ENCODE measurements at regions not wholly inside any gene's neighbourhood (a gene's known extent, or its start where the extent isn't known, plus 50 kb on each side); places are given as distances from the start of the nearest gene placed in this dataset.

DNA sequence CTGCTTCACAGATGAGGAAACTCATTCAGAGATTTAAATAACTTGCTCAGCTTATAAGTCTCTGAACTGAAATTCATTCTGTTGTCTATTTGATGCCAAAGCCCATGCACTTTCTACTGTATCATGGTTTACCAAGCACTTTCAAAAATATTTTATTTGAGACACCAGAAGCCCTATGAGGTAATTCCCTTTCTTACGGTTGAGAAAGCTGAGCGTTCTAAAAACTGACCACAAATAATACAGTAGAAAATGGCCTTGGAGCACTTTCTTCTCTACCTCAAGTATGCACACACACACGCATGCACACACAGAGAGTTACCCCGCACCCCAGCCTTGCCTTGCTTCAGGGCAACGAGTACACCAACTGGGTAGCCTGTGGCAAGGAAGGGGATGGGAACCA, 228.5 kb downstream of the RFC3 start:
- no peak for DNase-seq

DNA sequence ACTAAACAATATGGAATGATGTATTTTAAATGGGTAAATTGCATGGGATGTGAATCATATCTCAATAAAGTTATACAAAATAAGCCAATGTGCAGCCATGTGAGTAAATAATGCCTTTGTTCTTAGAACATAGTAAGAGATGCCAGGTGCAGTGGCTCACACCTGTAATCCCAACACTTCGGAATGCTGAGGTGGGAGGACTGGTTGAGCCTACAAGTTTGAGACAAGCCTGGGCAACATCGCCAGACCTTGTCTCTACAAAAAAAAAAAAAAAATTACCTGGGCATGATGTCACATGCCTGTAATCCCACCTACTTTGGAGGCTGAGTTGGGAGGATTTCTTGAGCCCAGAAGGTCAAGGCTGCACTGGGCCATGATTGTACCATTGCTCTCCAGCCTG, 230.7 kb downstream of the RFC3 start:
- no peak for DNase-seq

DNA sequence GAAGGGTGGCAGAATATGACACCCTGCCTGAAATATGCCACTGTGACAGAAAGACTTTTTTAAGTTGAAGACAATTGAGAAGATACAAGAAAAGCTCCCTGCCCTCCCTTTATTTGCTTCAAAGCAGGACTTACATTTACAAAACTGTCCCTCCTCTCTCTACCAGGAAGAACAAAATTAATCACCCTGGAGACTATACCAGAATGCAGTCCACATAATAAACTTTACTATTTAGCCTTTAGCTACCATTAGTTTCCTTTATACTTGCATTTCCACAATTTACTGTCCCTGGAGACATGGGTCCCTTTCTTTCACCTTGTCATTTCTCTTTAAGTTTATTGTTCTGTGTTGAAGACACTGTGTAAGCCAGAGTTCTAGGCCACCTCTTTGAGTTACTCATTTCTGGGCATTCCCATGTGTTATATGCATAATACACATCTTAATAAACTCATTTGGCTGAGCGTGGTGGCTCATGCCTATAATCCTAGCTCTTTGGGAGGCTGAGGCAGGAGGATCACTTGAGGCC, 238.8 kb downstream of the RFC3 start:
- no peak for DNase-seq

DNA sequence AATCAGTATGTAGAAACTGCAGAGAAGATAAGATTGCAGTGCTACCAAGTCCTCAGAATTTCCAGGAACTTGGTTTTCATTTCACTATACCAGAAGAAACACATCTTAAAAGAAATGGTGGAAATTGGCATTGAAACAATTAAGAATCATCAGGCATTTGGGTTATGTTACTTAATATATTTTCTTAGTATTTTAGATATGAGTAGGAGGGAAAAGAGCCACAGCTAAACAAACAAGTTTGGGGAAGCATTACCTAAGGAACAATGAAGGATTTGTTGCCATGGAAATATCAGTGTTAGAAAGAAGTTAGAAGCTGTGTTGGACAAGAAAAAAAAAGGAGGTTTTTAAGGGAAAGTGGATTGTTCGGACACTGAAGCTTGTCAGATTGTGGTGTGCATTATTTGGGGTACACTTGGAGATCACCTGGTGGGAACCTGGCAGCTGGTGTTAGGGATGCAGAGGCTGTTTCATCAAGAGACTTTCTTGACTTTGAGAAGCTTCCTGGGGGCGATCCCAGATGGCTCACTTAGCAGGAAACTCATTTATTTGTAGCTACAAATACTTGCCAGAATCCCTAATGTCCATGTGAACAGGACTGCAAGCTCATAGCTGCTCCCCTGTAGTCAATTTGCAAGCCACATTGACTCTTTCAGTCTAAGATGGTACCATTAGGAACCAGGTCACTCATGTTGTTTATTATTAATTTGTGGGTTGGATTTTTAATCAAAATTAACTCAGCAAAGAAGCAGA, 246.7 kb downstream of the RFC3 start:
- no peak for DNase-seq

DNA sequence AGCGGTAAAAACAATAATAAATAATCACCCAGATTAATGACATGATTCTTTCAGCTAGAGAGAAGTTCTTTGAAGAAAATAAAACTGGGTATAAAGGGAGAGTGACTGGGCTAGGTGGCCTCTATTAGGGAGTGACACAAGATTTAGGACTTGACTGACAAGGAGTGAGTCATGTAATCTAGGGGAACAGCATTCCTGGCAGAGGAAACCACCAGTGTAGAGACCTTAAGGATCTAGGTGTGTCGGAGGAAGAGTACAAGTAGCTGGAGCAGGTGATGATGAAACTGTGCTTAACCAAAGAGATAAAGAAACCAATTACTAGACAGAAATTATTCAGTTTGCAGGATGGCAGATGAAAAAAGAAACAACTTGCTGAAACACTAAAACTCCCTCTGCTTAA, 248.0 kb downstream of the RFC3 start:
- DNase-seq = no peak

DNA sequence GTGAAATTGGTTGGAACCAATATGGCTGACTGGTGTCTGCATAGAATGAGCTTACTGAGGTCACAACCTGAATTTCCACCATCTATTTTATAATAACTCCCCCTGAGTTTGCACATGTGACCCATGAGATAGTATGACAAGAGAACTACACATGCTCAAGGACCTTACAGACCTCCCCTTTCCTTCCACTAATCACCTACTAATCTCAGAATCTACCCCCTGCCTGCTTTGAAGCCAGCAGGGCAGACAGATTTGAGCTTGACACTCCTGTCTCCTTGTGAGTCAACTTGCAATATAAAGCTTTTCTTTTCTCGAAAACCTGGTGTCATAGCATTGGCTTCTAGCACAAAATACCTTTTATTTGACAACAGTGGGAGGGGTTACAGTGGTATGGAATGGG, 248.4 kb downstream of the RFC3 start:
- DNase-seq = no peak

DNA sequence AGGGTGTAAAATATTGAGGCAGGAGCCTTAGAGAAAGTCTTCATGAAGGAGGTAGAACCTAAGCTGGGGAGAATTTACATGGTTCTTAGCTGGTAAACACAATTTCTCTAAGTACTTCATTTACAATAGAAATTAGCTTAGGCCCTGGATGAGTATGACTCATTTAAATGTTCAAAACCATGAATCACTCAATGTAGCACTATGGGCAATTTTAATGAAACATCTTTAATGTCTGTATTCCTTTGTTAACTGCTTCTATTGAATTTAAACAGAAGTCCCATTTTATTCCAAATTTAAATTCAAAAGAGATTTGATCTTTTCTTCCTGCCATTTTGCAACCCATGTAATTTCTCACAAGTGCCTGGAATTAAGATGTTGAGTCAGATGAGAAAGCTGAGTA, 252.1 kb downstream of the RFC3 start:
- DNase-seq = no peak

DNA sequence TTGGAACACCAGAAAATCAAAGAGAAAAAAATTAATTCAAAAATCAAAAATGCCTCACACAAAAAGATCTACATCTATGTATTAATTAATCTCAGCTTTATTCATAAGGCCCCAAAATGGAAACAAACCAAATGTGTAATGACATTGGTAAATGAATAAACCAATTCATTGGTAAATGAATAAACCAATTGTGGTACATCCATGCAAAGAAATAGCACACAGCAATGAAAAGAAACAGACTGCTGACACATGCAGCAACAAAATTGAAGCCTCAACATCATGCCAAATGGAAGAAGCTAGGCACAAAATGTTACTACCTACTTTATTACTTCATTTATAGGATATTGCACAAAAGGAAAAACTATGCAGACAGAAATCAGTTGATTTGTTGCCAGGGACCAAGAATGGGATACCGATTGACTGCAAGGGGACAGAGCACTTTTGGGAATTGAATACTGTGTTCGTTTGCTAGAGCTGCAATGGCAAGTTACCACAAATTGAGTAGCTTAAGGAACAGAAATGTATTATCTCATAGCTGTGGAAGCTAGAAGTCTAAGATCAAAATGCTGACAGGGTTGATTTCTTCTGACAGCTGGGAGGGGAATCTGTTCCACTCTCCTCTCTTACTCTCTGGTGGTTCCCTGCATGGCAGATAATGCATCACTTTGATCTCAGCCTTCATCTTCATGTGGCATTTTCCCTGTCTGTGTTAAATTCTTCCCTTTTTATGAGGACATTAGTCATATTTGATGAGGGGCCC, 252.8 kb downstream of the RFC3 start:
- no peak for DNase-seq

DNA sequence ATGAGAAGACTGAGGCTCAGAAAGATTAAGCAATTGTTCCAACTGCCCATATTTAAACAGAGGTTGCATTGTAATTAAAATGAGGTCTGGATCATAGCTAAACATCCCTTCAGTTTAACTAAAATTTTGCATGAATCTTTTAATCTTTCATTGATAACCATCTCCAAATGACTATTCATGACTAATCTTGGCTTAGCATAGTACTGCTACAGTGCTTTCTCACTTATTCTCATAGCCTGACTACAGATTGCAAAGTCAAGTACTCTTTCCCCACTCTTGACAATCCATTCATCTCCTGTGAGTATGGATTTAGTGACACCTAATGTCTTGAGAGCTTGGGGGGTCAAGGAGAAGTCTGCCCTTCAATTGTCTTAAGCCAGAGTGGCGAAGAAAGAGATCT, 258.4 kb downstream of the RFC3 start:
- DNase-seq = no peak

DNA sequence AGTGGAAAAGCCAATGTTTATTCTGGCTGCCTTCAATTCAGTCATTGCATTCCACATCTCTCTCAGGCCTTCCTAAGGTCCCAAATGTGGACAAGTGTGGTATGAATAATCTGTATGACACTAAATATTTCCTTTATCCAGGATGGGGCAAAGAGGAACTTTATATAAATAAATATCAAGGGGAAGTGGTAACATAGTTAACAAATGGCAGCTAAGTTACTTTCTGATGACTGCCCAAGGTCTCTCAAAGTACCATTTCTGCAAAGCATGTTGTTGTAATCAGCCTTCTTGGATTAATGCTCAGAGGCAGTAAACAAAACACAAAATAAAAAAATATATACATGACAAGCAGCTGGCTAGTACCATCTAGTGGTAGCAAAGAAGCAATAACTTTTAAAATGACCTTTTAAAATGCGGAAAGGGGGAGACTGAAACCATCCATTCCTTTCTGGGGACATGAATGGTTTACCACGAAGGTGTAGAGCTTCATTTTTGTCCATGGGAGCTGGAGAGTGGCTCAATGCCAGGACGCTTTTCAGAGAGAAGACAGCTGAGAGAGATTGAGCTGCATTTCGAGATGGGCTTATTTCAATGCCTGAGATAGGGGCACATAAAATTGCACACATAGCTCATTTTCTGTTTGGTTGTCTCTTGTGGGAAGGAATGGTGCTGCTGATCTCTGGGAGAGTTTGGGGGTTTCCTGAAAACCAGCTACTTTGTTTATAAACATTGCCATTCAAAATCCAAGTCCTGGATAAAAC, 259.2 kb downstream of the RFC3 start:
- DNase-seq = no peak

DNA sequence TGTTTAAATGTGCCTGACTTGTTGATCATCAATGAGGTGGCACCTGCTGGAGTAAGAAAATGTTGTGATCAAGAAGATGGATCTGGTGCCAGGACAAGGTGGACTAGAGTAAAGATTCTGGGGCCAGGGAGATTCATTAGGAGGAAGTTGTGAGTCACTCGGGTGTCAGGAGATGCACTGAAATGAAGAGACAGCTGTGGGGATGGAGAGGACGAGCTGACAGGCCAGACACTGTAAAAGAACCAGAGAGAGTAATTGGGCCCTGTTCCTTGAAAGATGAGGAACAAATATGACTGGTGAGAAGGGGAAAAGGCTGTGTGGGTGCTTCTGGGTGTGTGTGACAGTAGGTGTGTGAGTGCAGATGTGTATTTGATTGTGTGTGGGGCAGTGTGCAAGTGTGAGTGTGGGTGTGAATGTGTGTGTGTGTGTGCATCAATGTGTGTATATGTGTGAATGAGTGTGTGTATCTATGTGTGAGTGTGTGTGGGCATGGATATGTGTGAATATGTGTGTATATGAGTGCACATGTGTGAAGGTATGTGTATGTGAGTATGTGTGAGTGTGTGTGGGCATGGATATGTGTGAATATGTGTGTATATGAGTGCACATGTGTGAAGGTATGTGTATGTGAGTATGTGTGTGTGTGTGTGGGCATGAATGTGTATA, 260.5 kb downstream of the RFC3 start:
- DNase-seq = no peak

DNA sequence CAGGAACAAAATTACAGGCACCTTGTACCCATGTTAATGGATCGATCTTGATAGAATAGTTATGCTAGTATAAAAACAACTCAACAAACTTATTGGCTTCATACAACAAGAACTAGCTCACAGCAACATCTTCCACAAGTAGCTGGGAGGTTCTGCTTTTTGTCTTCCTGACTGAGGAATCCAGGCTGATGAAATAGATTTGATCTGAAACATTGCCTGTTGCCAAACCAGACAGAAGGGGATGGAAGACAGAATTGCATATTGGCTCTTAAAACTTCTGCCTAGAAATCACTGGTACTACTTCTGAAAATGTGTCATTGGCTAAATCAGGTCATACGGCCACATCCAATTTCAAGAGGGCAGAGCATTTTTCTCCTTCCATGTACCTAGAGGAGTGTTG, 267.3 kb downstream of the RFC3 start:
- no peak for DNase-seq

DNA sequence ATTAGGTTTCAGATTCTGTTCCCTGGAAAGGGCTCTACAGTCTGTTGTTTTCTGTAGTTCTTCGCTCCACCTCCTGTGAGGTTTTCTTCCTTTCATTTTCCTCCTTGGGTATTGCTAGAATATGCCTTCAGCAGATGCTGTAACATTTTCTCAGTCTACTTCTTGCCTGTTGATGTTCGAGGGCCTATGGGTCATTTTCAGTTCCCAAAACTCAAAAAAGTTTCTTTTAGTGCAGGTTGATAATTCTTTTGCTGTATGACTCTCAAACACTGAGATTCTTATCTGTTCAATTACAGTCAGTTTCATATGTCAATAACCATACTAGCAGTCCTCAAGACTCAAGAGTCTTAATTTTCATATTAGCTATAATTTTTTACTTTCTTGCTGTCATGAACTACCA, 268.3 kb downstream of the RFC3 start:
- no peak for DNase-seq

DNA sequence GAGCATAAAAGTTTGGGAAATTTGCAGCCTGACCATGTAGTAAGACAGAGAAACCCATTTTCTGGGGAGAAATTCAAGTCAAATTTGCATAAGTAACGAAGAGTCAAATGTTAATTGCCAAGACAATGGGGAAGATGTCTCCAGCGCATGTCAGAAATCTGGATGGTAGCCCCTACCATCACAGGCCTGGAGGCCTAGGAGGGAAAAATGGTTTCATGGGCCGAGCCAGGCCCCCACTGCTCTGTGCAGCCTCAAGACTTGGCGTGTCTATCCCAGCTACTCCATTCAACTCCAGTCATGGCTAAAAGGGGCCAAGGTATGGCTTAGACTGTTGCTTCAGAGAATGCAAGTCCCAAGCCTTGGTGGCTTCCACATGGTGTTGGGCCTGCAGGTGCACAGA, 269.8 kb downstream of the RFC3 start:
- no peak for DNase-seq

DNA sequence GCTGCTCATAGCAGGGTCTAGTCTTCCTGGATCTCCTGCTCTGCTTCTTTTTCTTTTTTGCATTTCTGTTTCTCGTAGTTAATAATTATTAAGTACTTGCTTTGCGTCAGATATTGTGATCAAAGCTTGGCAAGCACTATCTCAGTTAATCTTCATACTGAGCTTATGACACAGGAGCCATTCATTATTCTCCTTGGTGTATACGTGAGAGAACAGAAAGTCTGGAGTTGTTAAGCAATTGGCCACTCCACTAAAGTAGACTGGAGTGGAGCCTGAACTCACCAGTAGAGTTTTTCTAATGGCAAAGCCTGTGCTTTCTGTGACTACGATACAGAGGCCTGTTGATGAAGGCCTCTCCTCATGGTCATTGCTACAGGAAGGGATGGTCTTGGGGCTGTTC, 285.9 kb downstream of the RFC3 start:
- DNase-seq = no peak

DNA sequence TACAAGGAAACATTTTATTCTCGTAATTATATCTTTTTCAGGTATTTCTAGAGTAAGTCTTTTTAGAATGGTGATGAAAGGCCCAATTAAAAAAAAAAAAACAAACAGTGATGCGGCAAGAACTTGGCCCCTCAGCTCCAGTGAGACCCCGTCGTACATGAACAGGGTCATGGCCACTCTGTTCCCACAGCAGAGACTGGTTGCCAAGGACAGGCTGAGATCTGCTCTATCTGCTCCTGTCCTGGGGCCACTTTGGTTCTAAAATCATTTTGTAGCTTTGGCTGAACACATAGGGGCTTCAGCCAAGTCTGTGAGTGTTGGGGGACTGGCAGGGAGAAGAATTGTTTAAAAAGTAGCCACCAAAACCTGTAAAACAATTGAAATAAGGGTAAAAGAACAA, 286.9 kb downstream of the RFC3 start:
- DNase-seq = no peak

DNA sequence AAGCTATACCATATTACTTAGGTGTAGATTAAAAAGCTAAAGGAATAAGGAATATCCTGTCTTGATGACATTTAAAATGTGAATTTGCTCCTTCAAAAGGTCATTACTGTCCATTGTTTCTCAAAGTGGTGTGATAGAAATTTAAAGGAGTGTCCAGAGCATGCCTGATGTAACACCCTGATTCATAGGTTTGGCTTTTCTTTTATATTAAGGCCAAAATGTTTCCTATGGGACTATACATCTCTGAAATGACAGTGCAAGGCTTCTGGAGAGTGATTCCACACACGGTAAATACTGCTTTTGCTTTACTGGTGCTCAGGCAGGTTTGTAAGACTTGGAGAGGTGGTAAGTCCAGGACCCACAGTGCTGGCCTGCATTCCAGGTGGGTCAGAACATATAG, 289.9 kb downstream of the RFC3 start:
- no peak for DNase-seq

DNA sequence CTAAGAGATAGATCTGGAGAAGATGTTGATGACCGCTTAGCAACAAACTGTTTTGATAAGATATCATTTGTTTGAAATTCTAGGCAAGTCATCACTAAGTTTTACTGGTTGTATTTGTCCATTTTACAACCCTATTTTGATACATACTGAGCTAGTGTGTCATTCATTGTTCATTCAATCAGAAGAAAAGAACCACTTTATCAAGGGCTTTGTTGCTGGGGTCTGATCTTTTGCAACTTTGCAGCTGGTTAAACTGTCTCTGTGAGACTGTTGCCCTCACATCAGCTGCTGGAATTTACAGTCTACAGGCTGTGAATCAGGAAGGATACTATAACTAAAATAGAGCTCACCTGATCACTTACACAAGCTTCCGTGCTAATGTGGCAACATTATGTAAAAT, 290.5 kb downstream of the RFC3 start:
- no peak for DNase-seq

DNA sequence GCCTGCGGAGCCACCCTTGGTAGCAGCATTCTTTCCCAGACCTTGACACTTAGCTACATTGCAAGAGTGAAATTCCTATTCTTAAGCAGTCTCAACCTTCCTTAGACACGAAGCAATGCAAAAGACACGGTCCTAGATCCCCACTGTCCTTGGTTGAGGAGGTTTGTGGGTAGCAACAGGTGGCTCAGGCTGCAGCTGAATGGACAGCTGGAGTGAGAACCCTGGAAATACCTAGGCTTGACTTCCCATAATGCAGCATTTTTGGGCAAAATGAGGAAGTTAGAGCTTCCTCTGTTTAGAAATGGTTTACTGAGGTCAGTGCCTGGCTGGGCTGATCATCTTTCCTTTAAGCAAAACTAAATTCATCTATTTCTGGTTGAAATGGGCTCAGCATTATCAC, 296.6 kb downstream of the RFC3 start:
- DNase-seq = no peak

DNA sequence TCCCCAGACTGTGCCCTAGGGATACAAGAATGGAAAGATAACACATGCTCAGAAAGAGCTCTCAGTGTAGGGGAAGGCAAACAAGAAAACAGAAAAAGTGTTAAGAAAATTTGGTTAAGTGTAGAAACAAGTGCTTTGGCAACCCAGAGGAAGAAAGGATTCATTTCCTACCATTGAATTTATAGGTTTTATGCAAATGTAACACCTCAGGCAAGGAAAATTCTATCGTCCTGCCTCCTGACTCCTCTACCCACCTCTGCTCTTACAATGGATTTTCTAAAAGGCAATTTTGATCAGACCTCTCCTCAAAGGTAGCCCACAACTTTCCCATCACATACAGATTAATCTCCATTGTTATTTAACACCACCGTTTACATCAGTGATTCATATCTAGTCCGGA, 298.7 kb downstream of the RFC3 start:
- DNase-seq = no peak

DNA sequence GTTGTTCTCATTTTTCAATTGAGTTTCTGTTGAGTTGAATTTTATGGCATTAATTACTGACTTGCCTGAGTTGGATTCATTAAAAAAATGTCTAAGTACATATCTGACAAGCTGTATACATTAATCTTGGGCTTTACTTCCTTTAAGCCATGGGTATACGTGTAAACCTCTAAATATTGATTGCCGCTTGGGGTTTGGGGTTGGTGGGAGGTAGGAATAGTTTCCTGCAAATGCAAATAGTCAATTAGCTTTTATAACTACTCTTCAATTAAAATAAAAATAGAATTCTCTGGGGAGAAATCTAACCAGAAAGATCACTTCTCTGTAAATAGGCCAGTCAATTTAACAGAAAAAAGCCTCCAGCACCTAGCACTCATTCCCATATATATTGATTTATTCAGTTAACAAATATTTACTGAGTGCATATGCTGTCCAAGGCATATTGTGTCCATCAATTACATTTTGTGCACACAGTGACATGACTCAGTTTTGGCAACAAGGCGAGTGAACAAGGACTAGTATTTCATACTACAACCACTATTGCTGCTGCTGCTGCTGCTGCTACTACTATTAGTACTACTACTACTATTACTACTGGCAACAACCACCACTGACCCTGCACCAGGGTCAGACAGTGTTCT, 306.8 kb downstream of the RFC3 start:
- no peak for DNase-seq

DNA sequence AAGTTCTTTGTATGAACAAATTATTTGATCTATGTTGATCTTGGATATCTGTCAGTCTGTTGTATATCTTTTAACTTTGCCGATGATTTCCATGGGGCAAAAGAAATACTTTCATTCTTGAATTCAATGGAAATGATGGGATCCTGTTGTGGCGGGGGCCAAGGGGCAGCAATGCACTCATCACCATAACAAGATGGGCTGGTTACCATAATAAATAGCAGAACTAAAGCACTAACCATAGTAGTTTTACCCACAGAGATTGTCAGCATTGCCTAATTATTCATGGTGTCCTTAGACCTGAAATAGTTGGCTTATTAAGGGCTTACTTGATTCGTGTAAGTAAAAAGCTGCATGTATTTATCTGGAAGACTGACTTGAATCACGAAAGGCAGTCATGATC, 309.6 kb downstream of the RFC3 start:
- no peak for DNase-seq

DNA sequence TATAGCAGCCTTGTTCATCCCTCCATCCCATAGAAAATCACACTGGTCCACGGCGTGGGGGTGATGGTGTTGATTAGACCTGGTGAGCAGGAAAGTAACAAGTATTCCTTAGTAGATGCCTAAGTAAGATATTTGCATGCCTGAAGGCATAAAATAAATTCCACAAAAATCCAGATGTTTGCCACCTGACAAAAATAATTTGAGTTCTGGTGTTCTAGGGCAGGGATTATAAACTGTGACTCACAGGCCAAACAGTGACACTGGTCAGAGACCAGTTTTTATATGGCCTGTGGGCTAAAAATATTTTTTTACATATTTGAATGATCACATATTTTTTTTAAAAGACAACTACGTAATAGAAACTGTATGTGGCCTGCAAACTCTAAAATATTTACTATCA, 310.7 kb downstream of the RFC3 start:
- DNase-seq = no peak
